ENCODE measurements at regions not wholly inside any gene's neighbourhood (a gene's known extent, or its start where the extent isn't known, plus 50 kb on each side); places are given as distances from the start of the nearest gene placed in this dataset.
A peak's percentile ranks its signal among the peaks of the same experiment; 100 is the strongest.

DNA sequence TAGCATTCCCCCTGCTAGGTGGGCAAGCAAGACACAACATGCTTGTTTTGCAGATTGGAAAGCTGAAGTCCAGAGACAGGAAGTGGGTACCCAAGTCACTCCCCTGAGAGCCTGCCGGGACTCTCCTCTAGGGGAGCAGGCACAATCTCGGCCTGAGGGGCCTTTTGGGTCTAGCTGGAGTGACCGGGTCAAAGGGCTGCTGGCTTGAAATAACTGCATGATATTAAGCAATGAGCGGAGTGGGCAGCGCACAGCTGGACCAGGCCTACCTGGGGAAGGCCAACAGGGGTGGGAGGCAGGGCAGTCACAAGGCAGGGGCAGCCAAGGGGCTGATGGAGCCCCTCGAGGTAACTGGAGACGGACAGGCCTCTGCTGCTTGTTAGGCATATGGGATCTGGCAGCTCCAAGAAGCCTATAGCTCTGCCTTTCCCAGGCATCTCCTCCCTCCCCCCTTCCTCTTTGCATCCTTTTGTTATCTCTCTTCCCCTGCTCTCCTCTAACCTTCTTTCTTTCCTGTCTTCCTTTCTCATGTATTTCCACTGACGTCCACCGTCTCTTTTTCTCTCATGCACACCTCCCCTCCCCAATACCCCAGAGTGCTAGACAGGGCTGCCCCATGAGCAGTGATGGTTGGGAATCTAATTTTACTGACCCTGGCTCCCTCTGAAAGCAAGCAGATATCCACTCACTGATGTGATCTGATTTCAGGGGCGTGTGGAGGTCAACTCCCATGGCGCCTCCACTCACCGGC is 237.5 kb downstream of the LOXHD1 start:
- ChIA-PET POLR2A (no interaction called here), CTCF (interaction anchor here (1.1 kb wide), 1 partner anchor 247 kb away, joined by 6 read pairs; no protein-coding TSS in a partner anchor)
- Mint-ChIP-seq H3K27me3 (ENCODE audit: insufficient read depth, unreplicated experiment) (no peaks in the 10 kb centered on the region), H3K9me3 (ENCODE audit: unreplicated experiment) (no peaks in the 10 kb centered on the region), H3K4me1 (ENCODE audit: insufficient read depth, unreplicated experiment) (peaks cover 16% of the 10 kb centered on the region), H3K36me3 (ENCODE audit: insufficient read depth, unreplicated experiment) (no peaks in the 10 kb centered on the region), H3K4me3 (ENCODE audit: unreplicated experiment) (no peak overlapping the region), H3K27ac (ENCODE audit: low read depth, unreplicated experiment) (no peak overlapping the region)
- no TSS peak for BruUV-seq (replicated peaks)
- intact Hi-C loops (cut with micrococcal nuclease) = loop anchor here (10.0 kb wide), 1 partner anchor 135 kb away; no protein-coding TSS in a partner anchor
- TF ChIP-seq CTCF (IDR thresholded peaks at IDR 0.05; ENCODE audit: unreplicated experiment) = no peak
- DNase-seq (ENCODE audit: unreplicated experiment) = no peak

DNA sequence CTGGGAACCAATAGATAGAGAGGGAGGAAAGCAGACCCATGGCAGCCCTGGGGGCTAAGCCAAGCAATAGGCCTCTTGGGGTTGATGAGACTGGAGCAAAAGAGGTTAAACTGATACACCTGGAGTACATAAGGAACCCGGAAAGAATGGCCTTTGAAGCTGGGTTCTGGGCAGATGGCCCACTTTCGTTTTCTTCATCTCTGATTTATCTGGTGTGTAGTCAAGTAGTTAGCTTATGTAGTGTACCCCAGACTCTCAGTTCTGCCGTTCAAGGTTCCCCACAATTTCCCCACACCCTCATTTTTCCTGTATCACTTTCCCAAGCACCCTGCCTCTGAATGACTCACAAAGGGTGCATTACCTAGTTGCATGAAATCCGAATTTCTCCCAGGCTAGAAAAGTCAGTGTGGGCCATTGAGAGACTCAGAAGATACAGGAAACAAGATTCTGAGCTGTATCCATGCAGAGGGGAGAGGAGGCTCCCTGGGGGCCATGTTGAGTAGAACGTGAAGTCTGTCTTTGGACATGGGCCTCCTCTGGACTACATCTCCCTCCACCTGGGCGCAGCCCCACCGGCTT is 235.0 kb downstream of the LOXHD1 start:
- TSS peak; percentile 53 for BruUV-seq (replicated peaks)
- Mint-ChIP-seq H3K27me3 (ENCODE audit: insufficient read depth, unreplicated experiment) (no peaks in the 10 kb centered on the region), H3K4me3 (ENCODE audit: unreplicated experiment) (no peak overlapping the region), H3K36me3 (ENCODE audit: insufficient read depth, unreplicated experiment) (no peaks in the 10 kb centered on the region), H3K27ac (ENCODE audit: low read depth, unreplicated experiment) (no peak overlapping the region), H3K9me3 (ENCODE audit: unreplicated experiment) (no peaks in the 10 kb centered on the region), H3K4me1 (ENCODE audit: insufficient read depth, unreplicated experiment) (peaks cover 22% of the 10 kb centered on the region)
- no peak for DNase-seq (ENCODE audit: unreplicated experiment)
- intact Hi-C loops (cut with micrococcal nuclease) = loop anchor here (10.0 kb wide), 1 partner anchor 137 kb away; no protein-coding TSS in a partner anchor
- TF ChIP-seq CTCF (IDR thresholded peaks at IDR 0.05; ENCODE audit: unreplicated experiment) = no peak
- POLR2A ChIA-PET = no interaction called here
- CTCF ChIA-PET = interaction anchor here (0.6 to 0.9 kb wide), 2 partner anchors 201 to 836 kb away, joined by 3 read pairs; no protein-coding TSS in a partner anchor

- POLR2A ChIA-PET = no interaction called here
- intact Hi-C loops (cut with micrococcal nuclease) = loop anchor here (10.0 kb wide), 1 partner anchor 138 kb away; no protein-coding TSS in a partner anchor
- Mint-ChIP-seq H3K4me3 (ENCODE audit: unreplicated experiment) (no peak overlapping the region), H3K36me3 (ENCODE audit: insufficient read depth, unreplicated experiment) (no peaks in the 10 kb centered on the region), H3K27me3 (ENCODE audit: insufficient read depth, unreplicated experiment) (no peaks in the 10 kb centered on the region), H3K4me1 (ENCODE audit: insufficient read depth, unreplicated experiment) (peaks cover 22% of the 10 kb centered on the region), H3K9me3 (ENCODE audit: unreplicated experiment) (no peaks in the 10 kb centered on the region), H3K27ac (ENCODE audit: low read depth, unreplicated experiment) (no peak overlapping the region)
- no peak for TF ChIP-seq CTCF (IDR thresholded peaks at IDR 0.05; ENCODE audit: unreplicated experiment)
- CTCF ChIA-PET = interaction anchor here (0.6 to 0.9 kb wide), 2 partner anchors 201 to 836 kb away, joined by 3 read pairs; no protein-coding TSS in a partner anchor
- BruUV-seq (replicated peaks) = no TSS peak
- DNase-seq (ENCODE audit: unreplicated experiment) = no peak
Observed at GRCh38 chr18:46422552-46423055, 234.4 kb downstream of the LOXHD1 start.

DNA sequence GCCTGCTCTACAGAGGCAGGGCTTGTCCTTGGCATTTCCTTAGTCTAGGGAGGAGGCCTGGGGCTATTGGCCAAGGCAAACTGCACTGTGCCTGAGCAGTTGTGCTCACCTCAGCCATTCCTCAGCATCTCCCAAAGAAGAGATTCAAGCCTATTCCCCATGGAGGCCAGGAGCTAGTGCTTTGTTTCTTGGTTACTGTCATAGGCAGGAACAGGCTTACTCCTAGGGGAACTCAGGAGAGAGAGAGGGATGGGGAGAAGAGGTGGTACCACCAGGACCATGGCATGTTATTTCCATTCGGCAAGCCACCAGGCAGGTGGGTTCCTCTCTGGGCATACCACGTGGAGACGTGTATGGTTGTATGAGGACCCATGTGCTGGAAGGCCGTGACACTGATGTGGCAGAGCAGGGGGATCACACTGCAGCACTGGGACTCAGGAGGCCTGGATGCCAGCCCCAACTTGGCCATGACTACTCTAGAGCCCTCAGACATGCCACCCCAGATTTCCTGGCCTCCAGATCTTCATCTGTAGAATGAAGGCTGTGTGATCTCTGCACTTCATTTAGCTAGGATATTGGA is 233.7 kb downstream of the LOXHD1 start:
- peak; percentile 25 for DNase-seq (ENCODE audit: unreplicated experiment)
- Mint-ChIP-seq H3K27ac (ENCODE audit: low read depth, unreplicated experiment) (no peak overlapping the region), H3K27me3 (ENCODE audit: insufficient read depth, unreplicated experiment) (no peaks in the 10 kb centered on the region), H3K4me3 (ENCODE audit: unreplicated experiment) (no peak overlapping the region), H3K9me3 (ENCODE audit: unreplicated experiment) (no peaks in the 10 kb centered on the region), H3K4me1 (ENCODE audit: insufficient read depth, unreplicated experiment) (peaks cover 22% of the 10 kb centered on the region), H3K36me3 (ENCODE audit: insufficient read depth, unreplicated experiment) (no peaks in the 10 kb centered on the region)
- intact Hi-C loops (cut with micrococcal nuclease) = loop anchor here (10.0 kb wide), 1 partner anchor 139 kb away; no protein-coding TSS in a partner anchor
- TF ChIP-seq CTCF (IDR thresholded peaks at IDR 0.05; ENCODE audit: unreplicated experiment) = no peak
- CTCF ChIA-PET = interaction anchor here (0.5 kb wide), 1 partner anchor 77 kb away, joined by 3 read pairs; no protein-coding TSS in a partner anchor
- POLR2A ChIA-PET = no interaction called here
- BruUV-seq (replicated peaks) = no TSS peak
